HEK293 (cell line): ENCODE measurements at regions not wholly inside any gene's neighbourhood (a gene's known extent, or its start where the extent isn't known, plus 50 kb on each side); places are given as distances from the start of the nearest gene placed in this dataset.

Source experiments
- ATF2 ChIP-seq: fragments of 450-650 bp; formaldehyde crosslinking; IDR thresholded peaks from 2 replicates; pipeline ENCODE4 v1.5.1; 2016; ENCODE audit warnings: missing biosample characterization, missing genetic modification characterization, low read depth
- CTCF ChIP-seq: fragments of 450-650 bp; formaldehyde crosslinking; IDR thresholded peaks from 2 replicates; pipeline ENCODE4 v1.5.1; 2016; ENCODE audit warnings: missing biosample characterization, missing genetic modification characterization
- PRDM2 ChIP-seq: fragments of 450-650 bp; formaldehyde crosslinking; IDR thresholded peaks from 2 replicates; pipeline ENCODE4 v1.5.1; 2016; ENCODE audit warnings: missing biosample characterization, missing genetic modification characterization, borderline replicate concordance
- REST ChIP-seq: fragments of 450-650 bp; formaldehyde crosslinking; IDR thresholded peaks from 2 replicates; pipeline ENCODE4 v1.5.1; 2016; ENCODE audit warnings: missing biosample characterization, missing genetic modification characterization
- TRIM28 ChIP-seq: IDR thresholded peaks from 2 replicates; pipeline ENCODE4 v1.6.1; 2011; ENCODE audit warnings: low read length, control low read depth, borderline replicate concordance
- ZBTB26 ChIP-seq: fragments of 450-650 bp; formaldehyde crosslinking; optimal IDR thresholded peaks from 2 replicates; pipeline ENCODE3; 2016; ENCODE audit warnings: missing biosample characterization, mild to moderate bottlenecking, missing genetic modification characterization
- ZFHX2 ChIP-seq: fragments of 450-650 bp; formaldehyde crosslinking; conservative IDR thresholded peaks from 2 replicates; pipeline ENCODE4 v1.5.1; 2016; ENCODE audit warnings: missing biosample characterization, missing genetic modification characterization
- ZNF701 ChIP-seq: fragments of 450-650 bp; formaldehyde crosslinking; IDR thresholded peaks from 2 replicates; pipeline ENCODE4 v1.5.1; 2016; ENCODE audit warnings: missing biosample characterization, missing genetic modification characterization

- TF ChIP-seq ZFHX2 (tag by site-specific recombination) (no peak), ZNF701 (tag by site-specific recombination) (no peak), PRDM2 (no peak), ZBTB26 (tag by site-specific recombination) (no peak), CTCF (tag by site-specific recombination) (no peak), TRIM28 (no peak), REST (no peak), ATF2 (tag by site-specific recombination) (no peak)
Observed at GRCh38 chr10:78953113-78953798, 115.5 kb upstream of the ZMIZ1 start.
